ENCODE measurements at regions not wholly inside any gene's neighbourhood (a gene's known extent, or its start where the extent isn't known, plus 50 kb on each side); places are given as distances from the start of the nearest gene placed in this dataset.
A peak's percentile ranks its signal among the peaks of the same experiment; 100 is the strongest.

DNA sequence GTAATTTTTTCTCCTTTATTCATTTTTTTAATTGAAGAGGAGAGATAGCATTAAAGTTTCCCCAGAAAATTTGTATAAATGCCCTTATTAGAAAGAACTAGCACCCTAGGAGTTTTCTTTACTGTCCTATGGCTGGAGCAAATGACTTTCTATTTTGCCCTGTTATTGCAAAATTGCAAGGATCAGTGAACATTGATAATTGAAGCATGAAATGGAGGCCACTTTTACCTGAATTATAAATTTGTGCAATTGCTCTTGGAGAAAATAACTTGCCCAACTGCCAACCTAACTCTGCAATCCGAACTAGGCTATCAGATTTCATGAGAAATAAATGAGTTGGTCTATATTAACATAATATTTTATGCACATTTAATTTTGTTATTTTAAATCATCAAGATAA is 111.9 kb downstream of the MTRR start:
- no peak for TF ChIP-seq POLR2AphosphoS5 (IDR thresholded peaks at IDR 0.05)
- TF ChIP-seq POLR2A (IDR thresholded peaks at IDR 0.05) = no peak
- TF ChIP-seq, protein P1, sequence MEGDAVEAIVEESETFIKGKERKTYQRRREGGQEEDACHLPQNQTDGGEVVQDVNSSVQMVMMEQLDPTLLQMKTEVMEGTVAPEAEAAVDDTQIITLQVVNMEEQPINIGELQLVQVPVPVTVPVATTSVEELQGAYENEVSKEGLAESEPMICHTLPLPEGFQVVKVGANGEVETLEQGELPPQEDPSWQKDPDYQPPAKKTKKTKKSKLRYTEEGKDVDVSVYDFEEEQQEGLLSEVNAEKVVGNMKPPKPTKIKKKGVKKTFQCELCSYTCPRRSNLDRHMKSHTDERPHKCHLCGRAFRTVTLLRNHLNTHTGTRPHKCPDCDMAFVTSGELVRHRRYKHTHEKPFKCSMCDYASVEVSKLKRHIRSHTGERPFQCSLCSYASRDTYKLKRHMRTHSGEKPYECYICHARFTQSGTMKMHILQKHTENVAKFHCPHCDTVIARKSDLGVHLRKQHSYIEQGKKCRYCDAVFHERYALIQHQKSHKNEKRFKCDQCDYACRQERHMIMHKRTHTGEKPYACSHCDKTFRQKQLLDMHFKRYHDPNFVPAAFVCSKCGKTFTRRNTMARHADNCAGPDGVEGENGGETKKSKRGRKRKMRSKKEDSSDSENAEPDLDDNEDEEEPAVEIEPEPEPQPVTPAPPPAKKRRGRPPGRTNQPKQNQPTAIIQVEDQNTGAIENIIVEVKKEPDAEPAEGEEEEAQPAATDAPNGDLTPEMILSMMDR (IDR thresholded peaks at IDR 0.05 in 8 of 11, conservative IDR thresholded peaks at IDR 0.05 in 3 of 11) = no peak
- Histone ChIP-seq H3K4me1 (no peaks in the 10 kb centered on the region), H3K9me3 (no peaks in the 10 kb centered on the region), H3K27me3 (replicated peaks in 1 of 7) (no peaks in the 10 kb centered on the region), H3K36me3 (no peaks in the 10 kb centered on the region), H3K4me3 (no peak overlapping the region), H3K27ac (no peak overlapping the region)
- intact Hi-C loops (cut with DNase I; ENCODE audit: low total_unique reads) = no loop called here
- no peak for DNase-seq
- WGBS, 5 donors = 67 to 93% (median 75%) methylated on average over 1 of the region's 1 CpG

DNA sequence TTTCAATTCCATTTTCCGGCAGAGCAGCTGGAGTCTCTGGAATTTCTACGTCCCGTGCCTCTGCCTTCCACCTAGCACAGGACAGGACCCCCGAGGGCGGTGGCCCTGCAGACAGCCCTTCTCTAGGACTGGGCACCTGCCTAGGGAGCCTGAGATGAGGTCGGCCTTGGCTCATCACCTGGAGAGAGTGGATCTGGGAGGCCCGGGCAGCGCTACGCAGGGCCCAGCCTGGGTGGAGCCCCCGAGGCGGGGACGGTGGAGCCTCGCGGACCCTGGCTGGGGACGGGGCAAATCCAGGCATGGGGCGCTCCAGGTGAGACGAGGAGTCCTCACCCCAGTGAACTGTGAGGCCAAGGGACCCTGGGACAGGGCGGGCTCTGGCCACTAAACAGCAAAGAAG is 114.5 kb downstream of the MTRR start:
- intact Hi-C loops (cut with DNase I; ENCODE audit: low total_unique reads) = no loop called here
- TF ChIP-seq POLR2A (IDR thresholded peaks at IDR 0.05) (no peak), POLR2AphosphoS5 (IDR thresholded peaks at IDR 0.05) (no peak)
- TF ChIP-seq, protein P1 (IDR thresholded peaks at IDR 0.05 in 8 of 11, conservative IDR thresholded peaks at IDR 0.05 in 3 of 11) = no peak
- Histone ChIP-seq H3K36me3 (no peaks in the 10 kb centered on the region), H3K27me3 (replicated peaks in 1 of 7) (no peaks in the 10 kb centered on the region), H3K9me3 (no peaks in the 10 kb centered on the region), H3K4me3 (no peak overlapping the region), H3K4me1 (no peaks in the 10 kb centered on the region), H3K27ac (no peak overlapping the region)
- 90 to 97% (median 91%) methylated on average over 7 to 18 of the region's 18 CpGs for WGBS, 5 donors
- DNase-seq = peak; percentile 67

DNA sequence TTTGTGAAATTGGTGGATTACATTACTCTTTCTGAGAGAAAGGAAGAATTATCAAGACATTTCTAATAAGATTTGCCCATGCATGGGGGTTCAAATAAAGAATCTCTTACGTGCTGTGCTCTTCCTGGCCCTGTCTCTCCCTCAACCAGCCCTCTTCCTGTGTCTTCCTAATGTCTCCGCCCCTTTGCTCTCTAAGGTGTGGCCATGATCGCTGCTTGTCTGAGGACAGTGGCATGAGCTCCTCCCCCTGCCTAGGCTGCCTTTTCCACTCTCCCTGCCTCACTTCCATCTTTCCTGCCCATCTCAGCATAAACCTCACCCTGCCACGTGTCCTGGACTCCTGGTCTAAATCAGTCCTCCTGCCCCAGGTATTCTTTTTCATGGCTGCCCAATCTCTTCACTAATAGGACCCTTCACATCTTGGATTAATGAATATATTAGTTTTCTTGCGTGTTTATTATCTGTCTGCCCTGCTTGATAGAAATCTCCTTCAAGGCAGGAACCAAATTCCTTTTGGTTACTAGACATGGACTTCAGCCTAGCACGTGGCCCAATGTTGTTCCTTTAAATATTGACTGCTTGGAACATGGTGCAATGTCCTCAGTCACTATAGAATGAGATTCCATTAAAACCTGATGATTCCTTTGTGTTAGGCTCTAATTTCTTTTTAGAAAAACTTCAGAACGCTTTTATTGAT is 122.3 kb downstream of the MTRR start:
- no peaks in the 10 kb centered on the region for H3K36me3 ChIP-seq
- no peaks in the 10 kb centered on the region for H3K9me3 ChIP-seq
- no peak overlapping the region for H3K4me3 ChIP-seq
- intact Hi-C loops (cut with DNase I; ENCODE audit: low total_unique reads) = no loop called here
- TF ChIP-seq POLR2AphosphoS5 (IDR thresholded peaks at IDR 0.05) (no peak), POLR2A (IDR thresholded peaks at IDR 0.05) (no peak)
- TF ChIP-seq, protein P1 (IDR thresholded peaks at IDR 0.05 in 8 of 11, conservative IDR thresholded peaks at IDR 0.05 in 3 of 11) = no peak
- DNase-seq = no peak
- H3K4me1 ChIP-seq = no peaks in the 10 kb centered on the region
- WGBS, 5 donors = 68 to 79% (median 71%) methylated on average over 7 of the region's 7 CpGs
- no peak overlapping the region for H3K27ac ChIP-seq
- H3K27me3 ChIP-seq (replicated peaks in 1 of 7) = no peaks in the 10 kb centered on the region

DNA sequence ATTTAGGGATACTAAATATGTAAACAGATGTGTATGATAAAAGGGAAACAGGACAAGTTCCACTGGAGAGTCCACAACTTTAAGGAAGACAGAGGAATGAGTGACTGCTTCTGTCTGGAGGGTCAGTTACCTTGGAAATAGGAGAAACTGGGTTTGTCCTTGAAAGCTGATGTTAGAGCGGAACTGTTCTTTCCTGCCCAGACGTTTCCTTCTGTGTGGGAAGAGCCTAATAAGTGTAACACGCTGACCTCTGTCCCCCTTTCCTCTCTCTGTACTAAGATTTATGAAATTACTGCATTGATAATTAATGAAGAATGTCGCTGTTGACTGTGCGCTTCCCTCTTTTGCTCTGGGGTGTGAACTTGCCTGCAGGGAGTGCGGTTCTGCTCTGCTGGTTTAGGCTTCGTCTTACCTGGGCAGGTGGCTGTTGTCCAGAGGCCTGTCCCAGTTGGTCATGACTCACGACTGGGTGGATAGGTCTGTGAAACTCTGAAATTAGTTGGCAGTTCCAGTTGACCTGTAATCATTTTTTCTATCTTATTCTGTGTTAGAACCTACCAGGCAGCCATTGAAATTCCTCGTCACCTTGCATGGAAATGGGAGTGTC is 126.8 kb downstream of the MTRR start:
- no peak for TF ChIP-seq POLR2AphosphoS5 (IDR thresholded peaks at IDR 0.05)
- TF ChIP-seq, protein P1 (IDR thresholded peaks at IDR 0.05 in 8 of 11, conservative IDR thresholded peaks at IDR 0.05 in 3 of 11) = no peak
- no peak for TF ChIP-seq POLR2A (IDR thresholded peaks at IDR 0.05)
- 60 to 81% (median 69%) methylated on average over 9 of the region's 9 CpGs for WGBS, 5 donors
- H3K4me1 ChIP-seq = no peaks in the 10 kb centered on the region

More for the DNA sequence above, 126.8 kb downstream of the MTRR start:
- H3K27me3 ChIP-seq (replicated peaks in 1 of 7) = no peaks in the 10 kb centered on the region
- peaks cover 0 to 9% (median 0%) of the 10 kb centered on the region in 8 donors for H3K9me3 ChIP-seq
- H3K4me3 ChIP-seq = no peak overlapping the region
- no peaks in the 10 kb centered on the region for H3K36me3 ChIP-seq
- H3K27ac ChIP-seq = no peak overlapping the region
- DNase-seq = no peak
- intact Hi-C loops (cut with DNase I; ENCODE audit: low total_unique reads) = no loop called here
